ENCODE measurements at regions not wholly inside any gene's neighbourhood (a gene's known extent, or its start where the extent isn't known, plus 50 kb on each side); places are given as distances from the start of the nearest gene placed in this dataset.

DNA sequence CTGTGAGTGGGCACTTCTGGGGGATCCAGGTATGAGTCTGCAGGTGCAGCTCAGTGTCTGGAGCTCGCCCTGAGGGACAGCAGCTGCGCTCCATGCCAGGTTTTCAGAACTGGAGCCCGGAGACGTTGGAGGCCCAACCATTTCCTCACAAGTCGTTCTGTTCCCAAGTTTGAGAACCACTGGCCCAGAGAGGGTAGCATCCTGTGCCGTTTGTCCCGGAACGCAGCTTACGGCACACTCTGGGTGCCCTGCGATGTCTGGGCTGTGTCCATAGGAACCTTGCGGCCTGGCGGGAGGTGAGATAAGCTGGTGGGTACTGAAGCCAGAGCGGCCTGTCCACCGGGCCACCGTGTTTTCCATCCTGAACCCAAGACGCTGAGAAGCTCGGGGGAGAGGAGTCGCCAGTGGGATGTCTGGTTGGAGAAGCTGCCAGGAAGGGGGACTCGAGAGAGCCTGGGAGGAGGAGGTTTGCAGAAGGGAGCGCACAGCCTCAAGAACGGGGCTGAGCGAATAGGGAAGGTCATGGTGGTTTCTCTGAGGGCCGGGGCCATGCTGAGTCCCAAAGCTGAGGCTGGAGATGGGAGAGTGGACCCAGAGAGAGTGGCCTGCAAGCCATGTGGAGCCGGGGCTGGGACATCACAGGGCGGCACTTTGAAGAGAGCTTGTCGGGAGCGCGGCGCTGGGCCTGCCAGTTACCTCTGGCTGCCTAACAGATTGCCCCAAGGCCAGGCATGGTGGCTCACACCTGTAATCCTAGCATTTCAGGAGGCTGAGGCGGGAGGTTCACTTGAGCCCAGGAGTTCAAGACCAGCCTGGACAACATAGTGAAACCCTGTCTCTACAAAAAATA, 211.0 kb upstream of the GSE1 start:
- DNase-seq (ENCODE audit: low read depth in 2 of 2) = no peak

DNA sequence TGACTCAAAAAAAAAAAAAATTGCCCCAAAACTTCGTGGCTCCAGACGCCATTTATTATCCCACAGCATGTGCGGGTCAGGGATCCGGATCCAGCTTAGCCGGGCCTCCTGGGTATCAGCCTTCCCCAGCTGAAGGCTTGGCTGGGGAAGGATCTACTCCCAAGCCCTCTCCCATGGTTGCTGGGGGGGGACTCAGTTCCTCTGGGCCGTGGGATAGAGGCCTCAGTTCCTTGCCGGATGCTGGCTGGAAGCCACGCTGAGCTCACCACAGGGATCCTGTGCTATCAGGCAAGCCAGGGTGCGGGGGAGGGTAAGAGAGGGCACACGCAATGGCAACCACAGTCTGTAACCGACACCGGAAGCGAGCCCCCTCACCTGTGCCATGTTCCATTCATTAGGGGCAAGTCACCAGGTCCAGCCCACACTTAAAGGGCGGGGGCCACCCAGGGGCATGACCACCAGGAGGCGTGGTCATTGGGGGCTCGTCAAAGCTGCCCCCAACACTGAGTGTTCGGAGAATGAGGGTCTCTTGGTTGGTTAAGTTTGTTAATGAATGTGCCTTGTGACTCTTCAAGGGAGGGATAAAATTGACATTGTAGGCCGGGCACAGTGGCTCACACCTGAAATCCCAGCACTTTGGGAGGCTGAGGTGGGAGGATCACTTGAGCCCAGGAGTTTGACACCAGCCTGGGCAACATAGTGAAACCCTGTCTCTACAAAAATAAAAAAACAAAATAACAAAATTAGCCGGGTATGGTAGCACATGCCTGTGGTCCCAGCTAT, 210.0 kb upstream of the GSE1 start:
- DNase-seq (ENCODE audit: low read depth in 2 of 2) = no peak

DNA sequence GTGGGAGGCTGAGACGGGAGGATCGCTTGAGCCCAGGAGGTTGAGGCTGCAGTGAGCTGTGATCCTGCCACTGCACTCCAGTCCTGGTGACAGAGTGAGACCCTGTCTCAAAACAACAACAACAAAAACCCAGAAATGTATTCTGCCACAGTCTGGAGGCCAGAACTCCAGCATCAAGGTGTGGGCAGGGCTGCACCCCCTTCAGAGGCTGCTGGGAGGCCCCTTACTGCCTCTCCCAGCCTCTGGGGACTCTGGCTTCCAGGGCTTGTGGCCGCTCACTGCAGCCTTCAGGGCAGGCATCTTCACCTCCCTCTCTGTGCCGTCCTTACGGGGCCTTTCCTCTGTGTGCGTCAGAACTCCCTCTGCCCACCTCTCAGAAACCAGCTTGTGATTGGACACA, 209.4 kb upstream of the GSE1 start:
- DNase-seq (ENCODE audit: low read depth in 2 of 2) = no peak

DNA sequence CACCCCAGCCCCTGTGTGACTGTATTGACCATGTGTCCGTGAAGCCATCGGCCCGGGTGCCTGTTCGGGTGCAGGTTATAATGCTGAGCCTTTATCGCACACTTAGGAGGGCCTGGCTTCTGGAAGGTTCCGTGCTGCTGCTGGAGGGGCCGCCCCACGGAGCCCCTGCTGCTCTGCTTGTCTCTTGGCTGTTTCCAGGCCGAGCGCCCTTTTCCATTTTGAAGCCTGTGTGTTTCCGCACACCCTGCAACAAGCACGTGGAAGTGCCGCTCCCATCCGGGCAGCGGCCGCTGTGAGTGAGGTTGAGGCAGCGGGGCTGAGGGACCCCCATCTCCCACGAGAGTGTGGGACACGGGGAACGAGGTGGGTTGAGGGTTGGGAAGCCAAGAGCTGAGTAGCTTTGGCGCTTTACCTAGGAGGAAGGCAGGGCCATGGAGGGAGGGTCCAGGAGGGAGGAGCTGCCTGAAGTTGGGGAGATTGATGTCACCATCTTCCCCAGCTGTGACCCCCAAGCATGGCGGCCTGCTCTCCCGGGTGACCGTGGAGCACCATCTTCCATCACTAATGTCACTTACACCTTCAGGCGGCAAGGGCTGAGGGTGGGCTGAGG, 200.1 kb upstream of the GSE1 start:
- DNase-seq (ENCODE audit: low read depth in 2 of 2) = no peak

DNA sequence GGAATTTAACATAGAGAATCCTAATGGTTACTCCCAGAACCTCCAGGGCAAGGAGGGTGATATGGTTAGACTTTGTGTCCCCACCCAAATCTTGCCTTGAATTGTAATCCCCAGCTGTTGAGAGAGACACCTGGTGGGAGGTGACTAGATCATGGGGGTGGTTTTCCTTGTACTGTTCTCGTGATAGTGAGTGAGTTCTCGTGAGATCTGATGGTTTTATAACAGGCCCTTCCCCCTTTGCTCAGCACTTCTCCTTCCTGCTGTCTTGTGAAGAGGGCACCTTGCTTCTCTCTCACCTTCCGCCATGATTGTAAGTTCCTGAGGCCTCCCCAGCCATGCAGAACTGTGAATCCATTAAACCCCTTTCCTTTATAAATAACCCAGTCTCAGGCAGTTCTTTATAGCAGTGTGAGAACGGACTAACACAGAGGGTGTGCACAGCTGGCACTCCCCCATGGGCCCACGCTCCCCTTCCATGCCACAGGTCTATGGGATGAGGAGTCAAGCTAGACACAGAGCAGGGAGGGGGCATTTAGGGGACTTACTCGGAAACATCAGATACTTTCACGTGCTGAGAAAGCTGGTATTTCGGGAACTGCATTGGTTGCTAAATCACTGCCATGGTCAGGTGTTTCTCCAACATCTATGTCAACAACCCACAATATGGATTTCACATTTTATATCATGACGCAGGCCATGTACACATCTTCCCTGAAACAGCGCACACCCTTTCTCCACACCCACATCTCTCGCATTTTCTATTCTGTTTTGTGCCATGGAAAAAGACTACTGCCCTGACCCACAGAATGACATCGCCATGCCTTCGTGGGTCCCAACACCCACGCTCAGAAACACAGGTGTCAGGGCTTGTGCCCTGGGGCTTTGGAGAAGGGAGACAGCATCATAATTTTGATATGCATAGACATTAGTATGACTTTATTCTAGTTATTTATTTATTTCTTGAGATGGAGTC, 199.1 kb upstream of the GSE1 start:
- no peak for DNase-seq (ENCODE audit: low read depth in 2 of 2)

DNA sequence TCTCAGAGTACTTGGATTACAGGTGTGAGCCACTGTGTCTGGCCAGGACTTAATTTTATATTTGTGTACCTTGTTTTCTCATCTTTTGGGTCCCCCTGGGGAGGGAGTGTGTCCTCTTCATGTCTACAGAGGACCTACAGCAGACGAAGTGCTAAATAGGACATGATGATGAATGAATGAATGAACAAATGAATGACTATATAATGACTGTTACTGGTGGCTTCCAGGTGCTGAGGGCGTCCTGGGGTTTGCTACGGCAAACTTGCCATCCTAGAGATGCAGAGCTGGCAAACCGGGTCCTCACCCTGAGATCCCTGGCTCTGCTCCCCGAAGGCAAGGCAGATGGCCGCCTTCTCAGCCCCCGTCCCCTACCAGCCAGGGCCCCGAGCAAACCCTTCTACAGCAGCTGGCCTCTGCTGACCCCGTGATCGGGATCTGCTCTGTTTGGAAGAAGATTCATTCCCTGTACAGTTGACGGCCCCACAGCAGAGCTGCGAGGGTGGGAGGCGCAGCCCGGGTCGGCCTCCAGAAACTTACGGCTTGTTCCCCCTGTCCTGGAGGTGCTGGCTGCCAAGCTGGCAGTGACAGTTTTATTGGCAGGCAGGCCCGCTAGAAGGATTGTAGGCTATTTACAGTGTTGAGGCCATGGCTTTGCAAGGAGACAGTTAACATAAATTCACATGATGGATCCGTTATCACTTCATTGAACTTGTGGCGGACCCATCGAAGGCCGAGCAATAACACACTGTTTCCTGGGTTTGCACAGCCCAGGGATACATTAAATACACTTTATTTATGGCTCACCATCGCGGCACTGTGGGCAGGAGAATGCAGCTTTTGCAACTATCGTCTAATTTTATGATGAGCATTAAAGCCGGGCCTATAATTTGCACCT, 197.7 kb upstream of the GSE1 start:
- DNase-seq (ENCODE audit: low read depth in 2 of 2) = no peak

DNA sequence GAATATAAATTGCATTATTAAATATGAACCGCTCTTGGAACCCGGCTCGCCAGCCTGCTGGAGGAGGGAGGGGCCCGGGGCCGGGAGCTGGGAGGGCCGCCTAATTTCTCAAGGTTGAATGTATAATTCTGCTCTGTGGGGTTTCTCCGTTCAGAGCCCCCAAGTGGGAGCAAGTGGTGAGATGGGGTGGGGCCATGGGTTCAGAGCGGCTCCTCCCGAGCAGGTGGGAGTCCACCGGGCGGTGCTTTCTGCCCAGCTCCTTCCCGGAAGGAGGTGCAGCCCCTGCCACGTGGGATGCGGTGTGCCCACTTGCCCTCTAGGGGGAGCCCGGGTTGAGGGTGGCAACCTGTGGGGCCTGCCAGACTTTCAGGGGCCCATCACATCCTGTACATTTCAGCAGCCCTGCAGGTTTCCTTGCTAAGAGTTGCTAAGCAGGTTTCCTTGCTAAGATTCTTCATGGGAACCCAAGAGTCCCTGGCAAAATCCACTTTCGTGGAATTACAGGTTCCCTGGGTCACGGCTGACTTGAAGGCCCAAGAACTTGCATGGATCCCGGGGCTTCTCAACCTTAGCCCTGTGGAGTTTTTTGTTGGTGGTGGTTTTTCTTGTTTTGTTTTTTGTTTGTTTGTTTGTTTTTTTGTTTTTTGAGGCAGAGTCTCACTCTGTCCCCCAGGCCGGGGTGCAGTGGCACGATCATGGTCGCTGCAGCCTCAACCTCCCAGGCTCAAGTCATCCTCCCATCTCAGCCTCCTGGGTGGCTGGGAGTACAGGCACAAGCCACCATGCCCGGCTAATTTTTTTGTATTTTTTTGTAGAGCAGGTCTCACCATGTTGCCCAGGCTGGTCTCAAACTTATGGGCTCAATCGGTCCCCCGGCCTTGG, 196.7 kb upstream of the GSE1 start:
- DNase-seq (ENCODE audit: low read depth in 2 of 2) = peak; percentile 59 to 67

DNA sequence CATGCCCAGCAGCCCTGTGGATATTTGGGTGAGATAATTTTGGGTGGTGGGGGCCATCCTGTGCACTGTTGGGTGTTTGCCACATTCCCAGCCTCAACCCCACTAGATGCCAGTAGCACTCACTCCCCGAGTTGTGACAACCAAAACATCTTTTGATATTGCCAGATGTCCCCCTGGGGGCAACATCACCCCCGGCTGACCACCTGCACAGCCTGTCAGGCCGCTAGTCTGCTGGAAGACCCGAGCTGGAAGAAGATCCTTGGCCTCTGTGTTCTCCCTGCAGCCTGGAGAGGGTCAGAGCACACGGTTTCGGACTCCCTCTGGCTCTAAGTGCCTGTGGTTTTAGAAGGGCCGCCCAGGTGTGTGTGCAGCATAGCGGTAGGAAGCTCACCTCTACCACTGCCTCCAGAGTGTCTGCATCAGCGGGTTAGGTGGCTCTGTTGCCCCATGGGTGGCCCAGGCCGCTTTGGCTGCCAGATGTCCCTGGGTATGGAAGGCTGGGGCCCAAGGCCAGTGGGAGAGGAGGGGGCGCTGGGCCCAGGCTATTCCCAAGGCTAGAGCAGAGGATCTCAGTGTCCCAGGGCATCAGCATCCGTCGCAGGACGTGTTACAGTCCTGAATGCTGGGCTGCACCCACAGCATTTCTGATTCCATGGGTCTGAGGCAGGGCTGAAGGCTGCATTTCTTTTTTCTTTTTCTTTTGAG, 195.8 kb upstream of the GSE1 start:
- DNase-seq (ENCODE audit: low read depth in 2 of 2) = no peak

DNA sequence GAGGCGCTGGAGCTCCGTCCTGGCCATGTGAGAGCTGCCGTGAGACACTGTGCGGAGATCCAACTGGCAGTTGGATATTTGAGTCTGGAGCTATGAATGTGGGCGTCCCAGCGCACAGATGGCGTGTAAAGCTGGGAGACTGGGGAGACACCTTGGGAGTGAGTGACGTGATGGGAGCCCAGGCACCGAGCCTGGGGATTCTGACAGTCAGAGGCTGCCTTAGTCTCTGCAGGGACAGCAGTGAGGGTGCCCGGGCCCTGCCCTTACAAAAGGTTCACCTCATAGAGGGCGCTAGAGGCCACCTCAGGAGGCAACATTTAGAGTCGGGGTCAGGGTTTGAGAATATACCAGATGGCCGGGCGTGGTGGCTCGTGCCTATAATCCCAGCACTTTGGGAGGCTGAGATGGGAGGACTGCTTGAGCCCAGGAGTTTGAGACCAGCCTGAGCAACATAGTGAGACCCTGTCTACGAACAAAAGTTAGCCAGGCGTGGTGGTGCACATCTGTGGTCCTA, 194.1 kb upstream of the GSE1 start:
- DNase-seq (ENCODE audit: low read depth in 2 of 2) = no peak

DNA sequence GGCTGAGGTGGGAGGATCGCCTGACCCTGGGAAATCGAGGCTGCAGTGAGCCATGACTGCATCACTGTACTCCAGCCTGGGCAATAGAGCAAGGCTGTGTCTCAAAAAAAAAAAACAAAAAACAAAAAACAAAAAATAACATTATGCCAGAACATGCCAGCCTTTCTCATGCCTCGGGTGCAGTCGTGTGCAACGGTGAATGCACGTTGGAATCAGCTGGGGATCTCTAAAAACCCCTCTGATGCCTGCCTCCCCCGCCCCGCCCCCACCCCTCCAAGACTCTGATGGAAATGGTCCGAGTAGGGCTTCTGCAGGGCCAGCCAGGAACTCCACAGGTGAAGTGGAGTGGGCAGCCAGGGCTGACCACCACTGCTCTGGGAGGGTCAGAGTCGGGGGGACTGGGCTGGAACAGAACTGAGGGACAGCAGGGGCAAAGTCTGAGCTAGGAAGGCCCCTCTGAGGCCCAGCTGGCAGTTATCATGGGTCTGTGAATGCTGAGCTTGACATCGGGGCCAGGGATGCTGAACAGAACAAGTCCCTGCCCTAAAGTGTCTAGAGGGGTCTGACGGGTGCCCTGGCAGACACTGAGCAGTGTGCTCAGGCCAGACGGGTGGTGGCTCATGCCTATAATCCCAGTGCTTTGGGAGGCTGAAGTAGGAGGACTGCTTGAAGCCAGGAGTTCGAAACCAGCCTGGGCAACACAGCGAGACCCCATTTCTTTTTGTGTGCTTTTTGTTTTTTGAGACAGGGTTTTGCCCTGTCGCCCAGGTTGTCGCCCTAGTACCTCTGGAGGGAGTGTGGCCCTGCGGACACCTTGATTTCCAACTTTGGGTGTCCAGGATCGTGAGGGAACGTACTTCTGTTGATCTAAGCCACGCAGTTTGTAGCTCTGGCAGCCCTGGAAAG, 193.4 kb upstream of the GSE1 start:
- no peak for DNase-seq (ENCODE audit: low read depth in 2 of 2)

DNA sequence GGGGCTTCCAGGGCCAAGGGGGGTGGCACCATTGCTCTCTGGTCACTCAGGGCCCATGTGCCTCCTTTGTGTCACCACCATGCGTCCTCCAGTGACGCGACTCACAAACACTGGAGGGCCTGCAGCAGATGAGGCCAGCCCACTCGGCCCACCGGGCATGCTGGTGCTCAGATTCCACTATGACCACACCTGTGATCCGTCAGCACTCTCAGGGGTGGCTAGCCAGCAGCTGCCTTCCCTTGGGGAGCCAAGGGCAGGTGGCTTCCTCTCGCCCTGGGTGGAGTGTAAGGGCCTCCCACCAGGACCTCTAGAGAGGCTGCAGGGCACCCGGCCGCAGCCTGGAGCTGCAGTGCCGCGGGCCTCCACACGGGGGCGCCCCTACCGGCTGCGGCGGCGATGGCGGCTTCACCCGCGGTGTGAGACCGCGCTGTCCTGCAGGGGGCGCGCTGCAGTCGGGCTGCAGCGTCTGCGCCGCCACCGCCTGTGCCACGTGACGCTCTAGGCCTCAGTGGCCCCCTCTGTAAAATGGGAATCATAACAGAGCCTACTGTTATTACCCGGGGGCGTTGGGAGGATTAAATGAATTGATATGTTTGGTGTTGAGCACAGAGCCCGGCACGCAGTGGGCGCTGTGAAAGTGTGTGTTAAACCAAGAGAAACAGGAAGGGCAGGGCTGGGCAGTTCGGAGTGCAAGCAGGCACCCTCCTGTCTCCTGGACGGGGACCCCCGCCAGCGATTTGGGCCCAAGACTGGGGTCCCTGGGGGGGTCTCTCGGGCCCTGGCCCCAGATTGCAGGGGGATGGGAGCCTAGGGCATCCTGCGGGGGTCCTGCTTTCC, 192.4 kb upstream of the GSE1 start:
- DNase-seq (ENCODE audit: low read depth in 2 of 2) = peak; percentile 67 to 70

DNA sequence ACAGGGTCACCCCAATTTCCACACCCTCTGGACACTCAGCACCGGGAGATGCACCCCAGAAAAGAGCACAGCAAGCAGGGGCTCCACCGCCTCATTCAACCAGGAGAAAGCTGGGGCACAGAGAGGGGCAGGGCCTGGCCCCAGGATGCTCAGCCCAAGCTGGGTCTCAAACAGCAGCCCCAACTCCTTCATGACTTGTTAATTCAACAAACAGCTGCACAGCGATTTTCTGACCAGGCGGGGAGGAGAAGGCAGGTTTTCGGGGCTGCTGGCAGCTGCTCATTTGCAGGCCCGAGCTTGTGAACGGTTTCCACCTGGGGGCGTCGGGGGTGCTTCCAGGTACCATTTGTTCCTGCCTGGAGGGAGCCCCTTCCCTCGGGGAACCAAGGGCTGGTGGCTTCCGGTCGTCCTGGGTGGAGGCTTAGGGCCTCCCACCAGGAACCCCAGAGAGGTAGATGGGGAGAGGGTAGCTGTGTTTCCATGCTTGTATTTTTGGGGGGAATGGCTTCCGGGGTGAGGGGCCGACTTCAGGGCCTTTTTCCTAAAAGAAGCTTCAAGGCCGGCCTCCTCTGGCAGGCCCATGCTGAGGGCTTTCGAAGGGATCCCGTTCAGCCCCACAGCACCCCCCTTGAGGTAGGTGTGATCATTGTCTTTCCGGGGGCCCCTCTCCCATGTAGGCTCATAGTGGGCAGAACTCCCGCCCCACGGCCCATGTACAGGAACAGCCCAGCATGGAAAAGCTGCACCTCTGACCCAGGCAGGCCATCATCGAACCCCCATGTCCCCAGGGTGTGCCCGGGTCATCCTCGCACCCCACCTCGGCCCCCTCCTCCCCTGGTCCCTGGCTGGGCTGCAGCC, 191.6 kb upstream of the GSE1 start:
- no peak for DNase-seq (ENCODE audit: low read depth in 2 of 2)

DNA sequence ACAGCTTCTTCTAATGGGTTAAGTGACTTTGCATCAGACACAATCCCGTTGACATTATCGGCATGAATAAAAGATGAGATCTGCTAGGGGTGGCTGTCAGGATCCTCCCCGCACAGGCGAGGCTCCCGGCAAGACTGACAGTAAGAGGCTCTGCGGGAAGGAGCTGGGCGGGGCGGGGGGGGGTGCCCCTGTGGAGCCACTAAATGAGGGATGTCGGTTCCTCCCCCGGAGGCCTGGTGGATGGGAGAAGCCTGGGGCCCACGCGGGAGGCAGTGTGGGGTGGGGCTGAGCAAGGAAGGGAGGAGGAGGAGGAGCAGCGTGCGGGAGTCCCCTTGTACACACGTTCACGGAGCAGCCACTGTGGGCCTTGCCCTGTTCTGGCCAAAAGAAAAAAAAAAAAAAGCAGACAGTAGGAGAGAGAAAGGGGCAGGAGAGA, 190.9 kb upstream of the GSE1 start:
- no peak for DNase-seq (ENCODE audit: low read depth in 2 of 2)

DNA sequence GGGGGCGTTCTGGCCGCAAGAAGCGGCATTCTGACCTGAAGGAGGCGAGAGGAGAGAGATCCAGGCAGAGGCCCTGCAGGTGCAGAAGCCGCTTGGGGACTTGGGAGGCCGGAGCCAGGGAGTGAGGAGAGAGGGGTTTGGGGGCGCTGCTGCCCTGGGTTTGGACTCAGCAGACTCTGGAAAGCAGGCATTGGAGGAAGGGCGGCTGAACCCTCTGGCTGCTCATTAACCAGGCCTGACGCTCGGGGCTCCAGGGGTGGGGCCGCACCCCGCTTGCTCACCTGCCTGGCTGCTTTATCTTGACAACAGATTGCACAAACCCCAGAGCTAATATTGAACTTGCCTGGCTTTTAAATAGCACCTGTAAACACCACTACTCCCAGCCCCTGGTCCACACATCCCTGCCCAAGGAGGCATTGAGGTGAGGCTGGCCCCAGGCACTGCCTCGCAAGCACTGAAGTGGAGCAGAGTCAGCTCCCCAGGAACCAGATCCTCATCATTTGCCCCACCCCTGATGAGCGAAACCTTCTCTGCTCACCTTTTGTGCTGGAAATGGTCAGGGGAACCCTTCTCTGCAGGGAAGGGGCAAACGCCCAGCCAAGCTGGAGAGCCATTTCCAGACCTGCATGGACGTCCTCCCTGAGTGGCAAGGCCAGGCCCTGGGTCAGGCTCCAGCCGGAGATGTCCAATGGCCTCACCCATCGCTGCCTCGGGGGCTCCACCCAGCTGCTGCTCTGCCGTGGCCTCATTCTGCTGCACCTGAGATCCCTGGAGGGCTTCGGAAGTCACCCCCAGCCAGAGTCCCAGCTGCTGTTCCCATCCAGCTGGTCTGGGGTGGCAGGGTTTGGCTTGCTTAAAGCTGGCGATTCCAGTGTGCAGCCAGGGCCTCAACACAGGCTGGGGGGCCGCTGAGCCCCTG, 190.2 kb upstream of the GSE1 start:
- no peak for DNase-seq (ENCODE audit: low read depth in 2 of 2)

DNA sequence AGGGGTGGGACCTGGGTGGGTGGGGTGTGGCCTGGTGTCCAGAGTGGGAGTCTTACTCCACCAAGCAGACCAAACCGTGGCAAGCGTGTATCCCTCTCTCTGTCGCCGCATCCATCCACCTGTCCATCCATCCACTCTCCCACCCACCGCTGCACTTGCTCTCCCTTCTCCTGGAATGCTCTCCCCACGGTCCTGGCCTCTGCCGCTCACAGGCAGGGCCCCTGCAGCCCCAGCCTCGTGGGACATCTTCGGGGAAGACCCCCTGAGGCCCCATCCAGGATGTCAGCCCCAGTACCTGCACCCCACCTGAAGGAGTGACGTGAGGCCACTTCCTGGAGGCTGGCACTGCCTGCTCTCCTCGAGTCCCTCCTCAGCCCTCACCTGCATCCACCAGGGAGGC, 189.5 kb upstream of the GSE1 start:
- DNase-seq (ENCODE audit: low read depth in 2 of 2) = no peak

Measured in activated CD4-positive, alpha-beta T cell treated with anti-CD3 and anti-CD28 coated beads for 24 hours (primary cell).